Stomach smooth muscle (tissue), 2 donors: ENCODE measurements at regions not wholly inside any gene's neighbourhood (a gene's known extent, or its start where the extent isn't known, plus 50 kb on each side); places are given as distances from the start of the nearest gene placed in this dataset.
"Not testable (repeated sequence)": the region's sequence is repeated elsewhere in the genome, so short reads cannot be mapped to it uniquely, and the experiment has no call there.

ENCODE experiments used
- H3K27ac ChIP-seq: one replicate; pipeline ENCODE4 v1.7.0; 2013; ENCODE audit warnings: mild to moderate bottlenecking, low read length, inconsistent platforms
- H3K27me3 ChIP-seq, 2 donors: one replicate each; pipeline ENCODE4 v1.7.0; 2013; ENCODE audit warnings: low read length in 2 of 2; ENCODE audit not compliant: insufficient read depth in 2 of 2, control insufficient read depth in 1 of 2
- H3K36me3 ChIP-seq, 2 donors: one replicate each; pipeline ENCODE4 v1.7.0; 2013; ENCODE audit warnings: low read length in 2 of 2; ENCODE audit not compliant: control insufficient read depth in 2 of 2, insufficient read depth in 2 of 2
- H3K4me1 ChIP-seq: one replicate; pipeline ENCODE4 v1.7.0; 2013; ENCODE audit warnings: low read length; ENCODE audit not compliant: control insufficient read depth, insufficient read depth
- H3K4me3 ChIP-seq, 2 donors: one replicate each; pipeline ENCODE4 v1.7.0; 2013; ENCODE audit warnings: low read length in 2 of 2
- H3K9ac ChIP-seq, 2 donors: one replicate each; pipeline ENCODE4 v1.7.0; 2013; ENCODE audit warnings: low read length in 2 of 2, mild to moderate bottlenecking in 1 of 2
- H3K9me3 ChIP-seq, 2 donors: one replicate each; pipeline ENCODE4 v1.7.0; 2013; ENCODE audit warnings: low read length in 2 of 2; ENCODE audit not compliant: control insufficient read depth in 2 of 2
- donor health status: healthy.
- donor health status: Pancreatic carcinoma.

- not testable (repeated sequence) for H3K27me3 ChIP-seq, H3K9ac ChIP-seq, H3K9me3 ChIP-seq, H3K27ac ChIP-seq, H3K36me3 ChIP-seq, H3K4me3 ChIP-seq, H3K4me1 ChIP-seq
Observed at GRCh38 chr3:182431972-182432371, 361.3 kb upstream of the ATP11B start.

- Histone ChIP-seq H3K36me3 (no peaks in the 10 kb centered on the region), H3K4me1 (no peaks in the 10 kb centered on the region), H3K4me3 (no peak overlapping the region), H3K27ac (no peak overlapping the region), H3K9me3 (no peaks in the 10 kb centered on the region), H3K9ac (no peak overlapping the region), H3K27me3 (no peaks in the 10 kb centered on the region)
Observed at GRCh38 chr3:182435860-182436259, 357.4 kb upstream of the ATP11B start.

- H3K36me3 ChIP-seq: no peaks in the 10 kb centered on the region
- no peak overlapping the region for H3K9ac ChIP-seq
- H3K9me3 ChIP-seq: no peaks in the 10 kb centered on the region
- no peak overlapping the region for H3K27ac ChIP-seq
- H3K4me3 ChIP-seq: no peak overlapping the region
- H3K27me3 ChIP-seq: no peaks in the 10 kb centered on the region
- H3K4me1 ChIP-seq: no peaks in the 10 kb centered on the region
Observed at GRCh38 chr3:182436547-182436946, 356.8 kb upstream of the ATP11B start.

GRCh38 chr3:182438398-182438797, 354.9 kb upstream of the ATP11B start:
- no peak overlapping the region for H3K9ac ChIP-seq
- H3K27me3 ChIP-seq: no peaks in the 10 kb centered on the region
- no peaks in the 10 kb centered on the region for H3K9me3 ChIP-seq
- no peak overlapping the region for H3K4me3 ChIP-seq
- H3K27ac ChIP-seq: no peak overlapping the region
- H3K4me1 ChIP-seq: no peaks in the 10 kb centered on the region
- no peaks in the 10 kb centered on the region for H3K36me3 ChIP-seq

- no peak overlapping the region for H3K9ac ChIP-seq
- no peaks in the 10 kb centered on the region for H3K27me3 ChIP-seq
- no peak overlapping the region for H3K4me3 ChIP-seq
- H3K4me1 ChIP-seq: no peaks in the 10 kb centered on the region
- H3K27ac ChIP-seq: no peak overlapping the region
- H3K9me3 ChIP-seq: no peaks in the 10 kb centered on the region
- H3K36me3 ChIP-seq: no peaks in the 10 kb centered on the region
Observed at GRCh38 chr3:182440101-182440500, 353.2 kb upstream of the ATP11B start.

GRCh38 chr3:182445576-182445975, 347.7 kb upstream of the ATP11B start:
- H3K27me3 ChIP-seq: no peaks in the 10 kb centered on the region
- no peaks in the 10 kb centered on the region for H3K4me1 ChIP-seq
- H3K9me3 ChIP-seq: no peaks in the 10 kb centered on the region
- no peaks in the 10 kb centered on the region for H3K36me3 ChIP-seq
- no peak overlapping the region for H3K27ac ChIP-seq
- H3K4me3 ChIP-seq: no peak overlapping the region
- H3K9ac ChIP-seq: no peak overlapping the region

GRCh38 chr3:182450942-182451787, 342.1 kb upstream of the ATP11B start:
- Histone ChIP-seq H3K27me3 (no peaks in the 10 kb centered on the region), H3K9ac (no peak overlapping the region), H3K4me1 (no peaks in the 10 kb centered on the region), H3K4me3 (no peak overlapping the region), H3K36me3 (no peaks in the 10 kb centered on the region), H3K27ac (no peak overlapping the region), H3K9me3 (no peaks in the 10 kb centered on the region)

- H3K4me1 ChIP-seq: no peaks in the 10 kb centered on the region
- H3K36me3 ChIP-seq: no peaks in the 10 kb centered on the region
- H3K9me3 ChIP-seq: no peaks in the 10 kb centered on the region
- no peak overlapping the region for H3K4me3 ChIP-seq
- no peaks in the 10 kb centered on the region for H3K27me3 ChIP-seq
- no peak overlapping the region for H3K9ac ChIP-seq
- H3K27ac ChIP-seq: no peak overlapping the region
Observed at GRCh38 chr3:182451871-182452270, 341.4 kb upstream of the ATP11B start.

- Histone ChIP-seq H3K4me3 (no peak overlapping the region), H3K36me3 (no peaks in the 10 kb centered on the region), H3K9me3 (no peaks in the 10 kb centered on the region), H3K9ac (no peak overlapping the region), H3K27me3 (no peaks in the 10 kb centered on the region), H3K27ac (no peak overlapping the region), H3K4me1 (no peaks in the 10 kb centered on the region)
Observed at GRCh38 chr3:182455011-182455410, 338.3 kb upstream of the ATP11B start.

- Histone ChIP-seq H3K36me3 (no peaks in the 10 kb centered on the region), H3K9me3 (no peaks in the 10 kb centered on the region), H3K27me3 (no peaks in the 10 kb centered on the region), H3K27ac (no peak overlapping the region), H3K4me1 (no peaks in the 10 kb centered on the region), H3K9ac (no peak overlapping the region), H3K4me3 (no peak overlapping the region)
Observed at GRCh38 chr3:182460303-182460702, 333.0 kb upstream of the ATP11B start.

GRCh38 chr3:182462152-182462551, 331.2 kb upstream of the ATP11B start:
- Histone ChIP-seq H3K9ac (no peak overlapping the region), H3K27me3 (no peaks in the 10 kb centered on the region), H3K4me3 (no peak overlapping the region), H3K27ac (no peak overlapping the region), H3K36me3 (no peaks in the 10 kb centered on the region), H3K9me3 (no peaks in the 10 kb centered on the region), H3K4me1 (no peaks in the 10 kb centered on the region)
